Renal cortex interstitium (tissue), 11 donors: ENCODE measurements at regions not wholly inside any gene's neighbourhood (a gene's known extent, or its start where the extent isn't known, plus 50 kb on each side); places are given as distances from the start of the nearest gene placed in this dataset.

Source experiments
- DNase-seq, 11 donors: peaks; one replicate each; pipeline ENCODE4 v3.0.0-alpha.2; 2013; ENCODE audit warnings: low read depth in 9 of 11, low spot score in 4 of 11; ENCODE audit errors: extremely low read depth in 1 of 11

GRCh38 chr14:89012282-89013097 is 188.0 kb downstream of the TTC8 start:
- peak in 1 of 11 donors; percentile 7 for DNase-seq

DNA sequence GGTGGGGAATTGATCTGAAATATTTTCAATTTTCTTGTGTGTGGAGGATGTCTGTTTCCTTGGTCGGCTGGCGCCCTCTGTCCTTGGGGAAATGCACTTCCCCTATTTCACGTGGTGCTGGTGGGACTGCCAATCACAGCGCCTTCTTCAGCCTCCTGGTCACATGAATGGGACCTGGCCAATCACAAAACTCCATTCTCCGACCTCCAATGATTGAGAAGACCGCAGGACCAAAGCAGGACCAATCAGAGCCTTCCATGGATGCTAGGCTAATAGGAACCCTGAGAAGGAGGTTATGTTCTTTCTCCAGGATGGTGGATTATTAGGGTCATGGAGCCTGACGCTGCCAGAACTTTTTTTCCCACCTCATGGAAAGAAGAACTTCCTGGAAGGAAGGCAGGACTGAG is 188.7 kb downstream of the TTC8 start:
- DNase-seq, result no peak

DNA sequence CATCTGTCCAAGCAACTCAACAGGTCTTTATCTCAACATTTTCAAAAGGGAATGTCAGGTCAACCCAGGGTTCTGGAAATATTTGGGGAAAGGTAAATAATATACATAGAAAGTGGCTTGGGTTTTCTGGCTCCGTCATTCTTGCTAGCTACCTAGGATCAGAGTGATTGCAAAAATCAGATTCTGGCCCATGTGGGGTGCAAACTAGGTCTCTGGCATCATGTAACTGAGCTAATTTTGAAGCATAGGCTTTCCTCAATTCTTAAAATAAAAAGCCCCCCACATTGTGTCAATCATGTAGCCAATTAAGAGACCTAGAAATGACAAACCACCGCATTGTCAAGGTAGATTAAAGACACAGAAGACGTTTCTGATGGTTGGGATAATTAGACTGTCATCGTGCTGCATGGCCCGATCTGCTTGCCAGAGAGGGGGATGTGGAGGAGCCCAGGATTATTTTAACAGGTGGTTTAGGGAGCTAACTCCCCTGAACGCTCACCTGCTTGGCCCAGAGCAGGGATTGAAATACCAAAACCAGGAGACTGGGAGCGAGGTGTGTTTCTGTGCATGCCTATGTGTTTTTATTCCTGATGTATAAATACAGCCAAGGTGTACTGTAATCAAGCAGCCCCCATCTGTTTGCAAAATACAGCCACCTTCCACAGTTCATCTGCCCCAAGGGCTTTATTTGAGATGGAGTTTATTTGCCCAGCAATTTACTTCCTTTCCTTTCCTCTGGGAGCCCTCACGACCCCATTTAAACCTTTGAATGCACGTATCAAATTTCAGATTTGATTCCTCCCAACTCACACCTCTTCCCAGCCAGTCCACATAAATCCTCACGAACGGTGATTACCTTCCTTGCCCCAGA is 189.5 kb downstream of the TTC8 start:
- no peak for DNase-seq

DNA sequence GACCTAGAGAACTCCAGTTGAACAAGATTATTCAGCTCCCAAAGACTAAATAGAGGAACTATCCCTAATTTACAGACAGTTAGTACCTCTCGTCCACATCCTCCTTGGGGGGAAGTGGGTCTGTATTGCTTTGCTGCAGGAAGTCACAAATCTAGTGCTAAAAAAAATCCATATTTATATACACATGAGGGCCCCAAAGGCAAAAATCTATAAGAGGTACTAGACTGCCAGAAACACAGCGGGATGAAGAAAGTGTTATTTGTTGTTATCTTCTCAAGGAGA is 190.1 kb downstream of the TTC8 start:
- DNase-seq, result no peak

DNA sequence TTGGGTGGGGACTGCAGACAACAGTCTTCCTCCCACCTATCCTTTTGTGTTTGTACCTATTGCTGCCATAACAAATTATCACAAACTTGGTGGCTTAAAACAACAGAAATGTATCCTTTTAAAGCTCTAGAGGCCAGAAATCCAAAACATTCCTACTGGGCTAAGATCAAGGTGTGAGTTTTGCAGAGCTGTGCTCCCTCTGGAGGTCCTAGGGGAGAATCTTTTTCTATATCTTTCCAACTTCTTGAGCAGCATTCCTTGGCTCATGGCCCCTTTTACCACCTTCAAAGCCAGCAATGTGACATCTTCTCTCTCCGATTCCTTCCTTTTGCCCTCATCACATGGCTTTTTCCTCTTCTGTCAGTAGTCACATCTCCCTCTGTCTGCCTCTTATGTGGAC is 190.6 kb downstream of the TTC8 start:
- no peak for DNase-seq

DNA sequence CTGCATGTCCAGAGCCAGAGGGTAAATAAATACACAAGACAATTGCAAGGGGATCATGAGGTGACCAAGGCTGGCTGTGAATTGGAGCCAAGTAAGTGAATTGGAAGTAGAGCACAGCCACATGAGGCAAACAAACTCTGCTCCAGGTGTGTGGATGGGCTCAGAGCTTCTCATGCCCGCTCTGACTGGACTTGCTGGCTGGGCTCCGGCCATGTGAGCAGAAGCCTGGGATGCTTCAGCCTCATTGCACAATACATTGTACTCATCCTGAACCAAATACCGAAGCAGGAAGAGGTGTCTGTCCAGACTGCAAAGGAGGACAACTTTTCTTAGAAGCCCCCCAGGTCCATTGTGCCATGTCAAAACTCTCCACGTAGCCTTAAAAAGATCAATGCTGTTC is 193.0 kb downstream of the TTC8 start:
- DNase-seq, result no peak

DNA sequence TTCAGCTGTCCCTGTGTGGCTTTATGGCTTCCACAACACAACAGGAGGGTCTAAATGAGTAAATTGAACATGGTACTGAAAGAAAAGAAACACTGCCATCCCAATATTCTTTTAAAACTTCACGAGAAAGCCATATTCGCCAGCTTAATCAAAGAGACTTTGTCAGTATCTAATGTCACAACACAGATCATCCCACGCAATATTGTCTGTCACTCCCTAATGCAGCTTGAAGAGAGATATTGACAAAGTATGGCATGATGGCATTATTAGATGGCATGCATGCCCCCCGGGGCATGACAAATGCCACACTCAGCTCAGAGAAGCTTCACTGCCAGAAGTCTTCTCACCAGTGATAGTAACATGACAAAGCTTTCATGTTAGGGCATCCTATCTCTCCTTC is 197.8 kb downstream of the TTC8 start:
- DNase-seq, result no peak

GRCh38 chr14:89024691-89025090 is 200.2 kb downstream of the TTC8 start:
- DNase-seq, result no peak

DNA sequence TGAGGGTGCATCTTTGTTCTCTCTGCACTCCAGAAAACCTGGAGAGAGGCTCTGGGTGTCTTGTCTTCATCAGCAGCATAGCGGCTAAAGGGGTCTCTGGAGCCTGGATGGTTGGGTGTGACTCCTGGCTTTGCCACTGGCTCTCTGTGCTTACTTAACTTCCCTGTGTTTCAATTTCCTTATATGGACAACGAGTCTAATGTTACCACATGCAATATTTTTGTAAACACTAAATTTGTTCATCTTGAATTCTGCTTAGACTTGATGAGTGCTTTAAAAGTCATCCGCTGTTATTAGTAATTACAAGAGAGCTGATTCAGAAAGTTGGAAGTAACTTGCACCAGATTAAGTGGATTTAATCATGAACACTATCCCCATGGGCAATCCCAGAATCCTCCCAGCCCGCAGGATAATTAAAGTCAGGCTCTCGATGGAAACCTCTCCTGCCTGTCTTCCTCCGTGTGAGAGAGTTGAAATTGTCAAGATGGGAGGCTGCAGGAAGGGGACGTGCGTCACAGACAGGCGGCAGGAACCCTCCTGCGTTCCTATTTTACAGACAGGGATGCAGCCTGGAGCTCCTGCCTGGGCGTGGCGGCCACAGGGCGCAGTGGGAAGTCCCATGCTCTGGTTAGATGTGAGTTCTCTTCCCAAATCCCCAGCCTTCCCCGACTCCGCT is 201.2 kb downstream of the TTC8 start:
- DNase-seq, result no peak

DNA sequence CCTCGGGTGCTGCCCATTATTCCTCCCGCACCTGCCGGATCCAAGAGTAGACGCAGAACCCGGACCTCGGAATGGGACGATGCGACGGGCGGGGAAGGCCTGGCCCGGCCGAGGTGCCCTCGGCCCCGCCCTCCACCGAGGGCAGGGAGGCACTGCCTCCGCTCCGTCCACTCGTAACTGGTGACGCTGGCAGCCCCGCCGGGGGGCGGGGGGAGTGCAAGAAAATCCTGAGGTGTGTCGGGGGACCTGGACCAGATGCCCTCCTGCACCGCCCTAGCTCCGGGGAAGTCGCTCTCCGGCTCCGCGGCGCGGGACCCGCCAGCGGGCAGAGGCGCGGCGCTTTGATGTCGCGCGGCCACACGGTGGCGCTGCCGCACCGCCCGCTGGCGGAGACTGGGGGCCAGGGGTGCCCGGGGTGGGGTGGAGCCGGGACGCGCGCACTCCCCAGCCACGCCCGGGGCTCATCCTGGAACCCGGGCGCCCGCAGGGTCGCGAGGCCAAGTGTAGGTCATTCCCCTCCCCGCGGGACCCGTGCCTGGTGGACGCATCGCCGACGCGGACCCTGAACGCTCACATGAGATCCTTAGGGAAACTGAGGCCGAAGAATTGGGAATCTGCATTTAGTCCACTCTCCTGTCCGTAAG is 202.8 kb downstream of the TTC8 start:
- peak in 3 of 11 donors; percentile 47 to 56 (median 54) for DNase-seq

- DNase-seq, result no peak
Measured at GRCh38 chr14:89028462-89029134, 204.1 kb downstream of the TTC8 start.

- DNase-seq, result no peak
Measured at GRCh38 chr14:89029961-89030694, 205.7 kb downstream of the TTC8 start.

DNA sequence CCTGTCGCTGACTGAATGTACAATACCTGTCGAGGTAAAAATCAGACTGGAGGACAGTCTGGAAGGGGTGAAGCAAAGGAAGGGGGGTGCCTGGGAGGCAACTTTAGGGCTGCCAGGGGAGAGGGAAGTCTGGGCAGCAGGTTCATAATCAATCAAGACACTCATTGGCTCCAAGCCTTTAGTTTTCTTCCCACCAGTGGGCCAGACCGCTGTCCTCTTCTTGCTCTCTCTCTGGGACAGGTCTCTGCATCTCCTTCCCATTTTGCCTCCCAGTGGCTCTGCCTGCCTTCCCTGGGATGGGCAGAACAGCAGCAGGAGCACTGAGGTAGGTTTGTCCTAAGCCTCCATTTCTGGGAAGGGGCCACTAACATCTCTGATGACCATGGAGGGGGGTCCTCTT is 206.5 kb downstream of the TTC8 start:
- no peak for DNase-seq

DNA sequence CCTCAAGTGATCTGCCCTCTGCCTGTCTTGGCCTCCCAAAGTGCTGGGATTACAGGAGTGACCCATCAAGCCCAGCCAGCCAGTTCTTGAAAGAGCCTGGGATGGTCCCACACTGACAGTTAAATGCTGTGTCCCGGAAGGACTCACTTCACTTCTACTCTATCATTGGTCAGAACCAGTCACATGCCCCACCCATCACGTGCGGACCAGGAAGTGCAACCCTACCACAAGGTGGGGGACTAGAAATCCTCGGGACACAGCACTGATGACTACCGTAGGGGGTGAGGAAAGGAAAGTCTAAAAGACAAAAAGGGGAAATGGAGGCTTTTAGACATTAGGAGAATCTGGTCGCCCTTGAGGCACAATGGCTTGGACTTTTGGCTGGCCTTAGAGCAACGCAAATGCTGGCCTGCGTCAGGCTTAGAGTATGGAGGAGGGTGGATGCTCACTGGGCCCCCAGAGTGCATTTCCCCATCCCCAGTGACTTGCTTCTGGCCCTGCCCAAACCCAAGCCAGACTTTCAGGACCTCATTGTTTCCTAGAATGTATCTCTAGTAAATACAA is 207.7 kb downstream of the TTC8 start:
- no peak for DNase-seq

DNA sequence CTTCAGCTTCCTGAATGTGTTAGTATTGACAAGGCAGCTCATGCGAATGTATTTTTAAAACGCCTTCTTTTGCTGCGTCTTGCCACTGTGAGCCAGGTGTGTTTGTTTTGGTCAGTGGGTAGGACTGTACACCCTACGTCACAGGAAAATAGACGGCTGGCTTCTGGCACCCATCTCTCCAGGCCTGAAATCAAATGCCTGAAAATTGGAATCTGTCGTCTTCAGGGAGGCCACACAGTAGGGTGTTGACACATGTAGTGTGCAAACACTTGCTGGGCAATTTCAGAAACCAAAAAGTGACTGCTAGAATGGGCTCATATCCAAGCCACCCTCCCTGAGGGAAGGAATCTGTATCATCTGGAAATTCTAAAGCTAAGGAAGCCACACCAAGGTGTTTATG is 209.3 kb downstream of the TTC8 start:
- DNase-seq, result no peak

DNA sequence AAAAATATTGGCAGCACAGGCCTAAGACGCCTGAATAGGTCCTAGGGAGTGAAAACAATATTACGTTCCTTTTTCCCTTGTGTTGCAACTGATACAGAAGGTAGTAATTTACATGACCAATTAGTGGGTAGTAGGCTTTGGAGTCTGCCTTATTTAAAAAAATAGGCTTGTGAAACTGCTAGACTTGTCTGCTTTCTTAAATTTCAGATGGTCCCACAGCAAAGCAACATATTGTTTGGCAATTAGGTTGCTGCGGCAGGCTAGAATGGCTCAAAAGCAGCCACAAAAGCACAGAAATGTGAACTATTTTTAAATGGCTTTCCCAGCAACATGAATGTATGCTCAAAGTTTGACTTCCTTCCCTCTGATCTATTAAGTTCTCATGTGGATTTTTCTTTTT is 211.9 kb downstream of the TTC8 start:
- DNase-seq, result no peak

GRCh38 chr14:89037065-89037464 is 212.6 kb downstream of the TTC8 start:
- DNase-seq, result no peak

GRCh38 chr14:89040080-89040459 is 215.6 kb downstream of the TTC8 start:
- DNase-seq, result no peak
